SK-N-SH (cell line): ENCODE measurements at regions not wholly inside any gene's neighbourhood (a gene's known extent, or its start where the extent isn't known, plus 50 kb on each side); places are given as distances from the start of the nearest gene placed in this dataset.

Source experiments
- EP300 ChIP-seq, 2 experiments: IDR thresholded peaks; 2 replicates each; pipeline versions ENCODE4 v1.4.0 to v1.6.1; 2012; ENCODE audit warnings: borderline replicate concordance in 1 of 2, low read depth in 1 of 2, low read length in 1 of 2
- FOXJ3 ChIP-seq: sonication (generic); formaldehyde crosslinking; IDR thresholded peaks from 2 replicates; pipeline ENCODE4 v1.5.1; 2020; ENCODE audit warnings: mild to moderate bottlenecking, missing genetic modification reagents
- SIN3A ChIP-seq: IDR thresholded peaks from 2 replicates; pipeline ENCODE4 v1.6.1; 2012; ENCODE audit warnings: low read depth, mild to moderate bottlenecking, low read length, moderate library complexity, borderline replicate concordance
- TAF1 ChIP-seq: IDR thresholded peaks from 2 replicates; pipeline ENCODE4 v1.6.1; 2012; ENCODE audit warnings: low read depth, mild to moderate bottlenecking, low read length, moderate library complexity, borderline replicate concordance
- TF ChIP-seq, protein P1 (sequence below): fragments of 150-350 bp; IDR thresholded peaks from 2 replicates; pipeline ENCODE4 v1.6.1; 2016; ENCODE audit warnings: mild to moderate bottlenecking, low read depth, low read length
- TF ChIP-seq, protein P2 (sequence below): fragments of 200-600 bp; sonication (generic); IDR thresholded peaks from 2 replicates; pipeline ENCODE4 v1.6.1; 2017; ENCODE audit warnings: antibody characterized with exemption, mild to moderate bottlenecking, moderate library complexity
- TF ChIP-seq, protein P3 (sequence below): IDR thresholded peaks from 2 replicates; pipeline ENCODE4 v1.6.1; 2012; ENCODE audit warnings: mild to moderate bottlenecking, low read depth, low read length, moderate library complexity

DNA sequence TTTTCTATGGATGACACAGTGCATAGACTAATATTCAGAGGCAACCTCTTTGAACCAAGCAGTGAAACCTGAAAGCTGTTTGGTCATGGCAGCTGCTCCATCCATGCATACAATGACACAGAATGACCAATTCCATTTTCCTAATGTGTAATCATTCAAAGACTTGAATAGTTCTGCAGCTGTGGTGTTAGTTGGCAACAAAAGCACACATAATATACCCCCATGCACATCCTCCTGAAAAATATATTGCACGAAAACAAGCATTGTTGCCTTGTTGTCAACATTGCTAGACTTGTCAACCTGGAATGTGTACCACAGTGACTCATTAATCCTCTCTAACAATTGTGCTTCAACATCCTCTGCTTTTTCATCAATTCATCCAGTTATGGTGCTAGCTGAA, 71.0 kb upstream of the SEMA6A start:
- TF ChIP-seq, protein P1, sequence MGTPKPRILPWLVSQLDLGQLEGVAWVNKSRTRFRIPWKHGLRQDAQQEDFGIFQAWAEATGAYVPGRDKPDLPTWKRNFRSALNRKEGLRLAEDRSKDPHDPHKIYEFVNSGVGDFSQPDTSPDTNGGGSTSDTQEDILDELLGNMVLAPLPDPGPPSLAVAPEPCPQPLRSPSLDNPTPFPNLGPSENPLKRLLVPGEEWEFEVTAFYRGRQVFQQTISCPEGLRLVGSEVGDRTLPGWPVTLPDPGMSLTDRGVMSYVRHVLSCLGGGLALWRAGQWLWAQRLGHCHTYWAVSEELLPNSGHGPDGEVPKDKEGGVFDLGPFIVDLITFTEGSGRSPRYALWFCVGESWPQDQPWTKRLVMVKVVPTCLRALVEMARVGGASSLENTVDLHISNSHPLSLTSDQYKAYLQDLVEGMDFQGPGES, result no peak
- TF ChIP-seq FOXJ3 (CRISPR knock-in tag), result no peak
- TF ChIP-seq, protein P2, sequence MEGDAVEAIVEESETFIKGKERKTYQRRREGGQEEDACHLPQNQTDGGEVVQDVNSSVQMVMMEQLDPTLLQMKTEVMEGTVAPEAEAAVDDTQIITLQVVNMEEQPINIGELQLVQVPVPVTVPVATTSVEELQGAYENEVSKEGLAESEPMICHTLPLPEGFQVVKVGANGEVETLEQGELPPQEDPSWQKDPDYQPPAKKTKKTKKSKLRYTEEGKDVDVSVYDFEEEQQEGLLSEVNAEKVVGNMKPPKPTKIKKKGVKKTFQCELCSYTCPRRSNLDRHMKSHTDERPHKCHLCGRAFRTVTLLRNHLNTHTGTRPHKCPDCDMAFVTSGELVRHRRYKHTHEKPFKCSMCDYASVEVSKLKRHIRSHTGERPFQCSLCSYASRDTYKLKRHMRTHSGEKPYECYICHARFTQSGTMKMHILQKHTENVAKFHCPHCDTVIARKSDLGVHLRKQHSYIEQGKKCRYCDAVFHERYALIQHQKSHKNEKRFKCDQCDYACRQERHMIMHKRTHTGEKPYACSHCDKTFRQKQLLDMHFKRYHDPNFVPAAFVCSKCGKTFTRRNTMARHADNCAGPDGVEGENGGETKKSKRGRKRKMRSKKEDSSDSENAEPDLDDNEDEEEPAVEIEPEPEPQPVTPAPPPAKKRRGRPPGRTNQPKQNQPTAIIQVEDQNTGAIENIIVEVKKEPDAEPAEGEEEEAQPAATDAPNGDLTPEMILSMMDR, result no peak
- no peak for TF ChIP-seq EP300 (IDR thresholded peaks at IDR 0.05; ENCODE audit: borderline replicate concordance in 1 of 2, low read depth in 1 of 2, low read length in 1 of 2)
- no peak for TF ChIP-seq SIN3A
- TF ChIP-seq TAF1, result no peak
- TF ChIP-seq, protein P3, sequence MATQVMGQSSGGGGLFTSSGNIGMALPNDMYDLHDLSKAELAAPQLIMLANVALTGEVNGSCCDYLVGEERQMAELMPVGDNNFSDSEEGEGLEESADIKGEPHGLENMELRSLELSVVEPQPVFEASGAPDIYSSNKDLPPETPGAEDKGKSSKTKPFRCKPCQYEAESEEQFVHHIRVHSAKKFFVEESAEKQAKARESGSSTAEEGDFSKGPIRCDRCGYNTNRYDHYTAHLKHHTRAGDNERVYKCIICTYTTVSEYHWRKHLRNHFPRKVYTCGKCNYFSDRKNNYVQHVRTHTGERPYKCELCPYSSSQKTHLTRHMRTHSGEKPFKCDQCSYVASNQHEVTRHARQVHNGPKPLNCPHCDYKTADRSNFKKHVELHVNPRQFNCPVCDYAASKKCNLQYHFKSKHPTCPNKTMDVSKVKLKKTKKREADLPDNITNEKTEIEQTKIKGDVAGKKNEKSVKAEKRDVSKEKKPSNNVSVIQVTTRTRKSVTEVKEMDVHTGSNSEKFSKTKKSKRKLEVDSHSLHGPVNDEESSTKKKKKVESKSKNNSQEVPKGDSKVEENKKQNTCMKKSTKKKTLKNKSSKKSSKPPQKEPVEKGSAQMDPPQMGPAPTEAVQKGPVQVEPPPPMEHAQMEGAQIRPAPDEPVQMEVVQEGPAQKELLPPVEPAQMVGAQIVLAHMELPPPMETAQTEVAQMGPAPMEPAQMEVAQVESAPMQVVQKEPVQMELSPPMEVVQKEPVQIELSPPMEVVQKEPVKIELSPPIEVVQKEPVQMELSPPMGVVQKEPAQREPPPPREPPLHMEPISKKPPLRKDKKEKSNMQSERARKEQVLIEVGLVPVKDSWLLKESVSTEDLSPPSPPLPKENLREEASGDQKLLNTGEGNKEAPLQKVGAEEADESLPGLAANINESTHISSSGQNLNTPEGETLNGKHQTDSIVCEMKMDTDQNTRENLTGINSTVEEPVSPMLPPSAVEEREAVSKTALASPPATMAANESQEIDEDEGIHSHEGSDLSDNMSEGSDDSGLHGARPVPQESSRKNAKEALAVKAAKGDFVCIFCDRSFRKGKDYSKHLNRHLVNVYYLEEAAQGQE, result no peak
